Right hindlimb (tissue), 1 donor: ENCODE measurements at regions not wholly inside any gene's neighbourhood (a gene's known extent, or its start where the extent isn't known, plus 50 kb on each side); places are given as distances from the start of the nearest gene placed in this dataset.

Experiments used
- DNase-seq: peaks from one replicate; pipeline ENCODE4 v3.0.0-alpha.2; 2018

- no peak for DNase-seq
These were observed 89.0 kb upstream of the HMCN1 start for GRCh38 chr1:185645162-185645640.

GRCh38 chr1:185644531-185644930 is 89.7 kb upstream of the HMCN1 start:
- no peak for DNase-seq

DNA sequence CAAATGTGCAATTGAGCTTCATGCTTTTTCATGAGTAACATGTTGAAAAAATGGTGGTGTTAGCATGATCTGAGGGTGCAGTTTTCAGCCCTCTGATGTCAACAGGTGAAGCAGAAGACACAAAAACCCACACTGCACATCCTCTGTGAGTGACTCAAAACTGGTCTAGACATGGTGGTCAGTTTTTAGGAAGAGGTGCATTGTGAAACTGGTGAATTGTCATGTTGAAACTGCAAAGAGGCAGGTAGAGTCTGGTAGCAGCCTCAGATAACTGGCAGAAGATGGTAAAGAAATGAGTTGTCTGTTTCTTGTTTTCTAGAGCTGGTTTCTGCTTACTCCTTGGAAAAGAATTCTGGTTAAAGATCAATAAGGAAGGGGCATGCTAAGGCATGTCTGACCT is 97.3 kb upstream of the HMCN1 start:
- DNase-seq = no peak

DNA sequence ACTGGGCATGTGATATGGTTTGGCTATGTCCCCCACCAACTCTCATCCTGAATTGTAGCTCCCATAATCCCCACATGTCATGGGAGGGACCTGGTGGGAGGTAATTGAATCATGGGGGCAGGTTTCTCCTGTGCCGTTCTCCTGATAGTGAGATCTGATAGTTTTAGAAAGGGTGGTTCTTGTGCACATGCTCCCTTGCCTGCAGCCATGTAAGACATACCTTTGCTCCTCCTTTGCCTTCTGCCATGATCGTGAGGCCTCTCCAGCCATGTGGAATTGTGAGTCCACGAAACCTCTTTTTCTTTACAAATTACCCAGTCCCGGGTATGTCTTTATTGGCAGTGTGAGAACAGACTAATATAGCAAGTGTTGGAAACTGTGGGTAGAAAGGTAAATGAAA is 99.5 kb upstream of the HMCN1 start:
- no peak for DNase-seq

DNA sequence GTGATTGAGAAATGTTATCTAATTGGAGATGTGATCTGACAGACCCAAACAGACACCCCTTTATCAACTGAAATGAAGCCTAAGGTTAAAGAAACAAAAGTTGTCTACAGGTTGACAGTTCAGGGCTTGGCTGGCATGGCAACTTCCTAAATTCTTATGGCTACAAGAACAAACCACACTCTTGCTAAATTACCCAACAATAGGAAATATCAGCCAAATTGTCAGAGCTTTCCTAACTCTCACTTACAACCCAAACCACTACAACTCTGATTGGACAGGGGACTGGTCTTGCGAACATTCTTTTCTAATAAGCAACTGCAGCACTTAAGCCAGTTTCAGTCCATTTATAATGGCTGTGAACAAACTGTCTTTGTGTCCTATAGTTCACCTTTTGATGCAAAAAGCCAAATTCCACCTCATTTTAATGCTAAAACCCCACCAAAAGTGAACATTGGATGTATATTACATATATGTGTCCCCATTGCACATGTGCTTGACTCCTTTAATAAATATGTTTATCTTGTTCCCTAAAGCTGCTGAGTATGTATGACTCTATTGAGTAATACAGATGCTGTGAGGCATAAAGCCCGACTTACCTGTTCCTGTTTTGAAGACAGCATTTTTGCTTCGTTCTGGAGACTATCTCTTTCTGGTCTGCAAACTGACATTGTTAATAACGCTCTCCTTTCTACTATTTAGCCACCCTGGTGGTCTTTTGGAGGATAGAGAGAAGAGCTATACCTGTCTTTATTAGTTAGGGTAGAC is 101.3 kb upstream of the HMCN1 start:
- DNase-seq = no peak

DNA sequence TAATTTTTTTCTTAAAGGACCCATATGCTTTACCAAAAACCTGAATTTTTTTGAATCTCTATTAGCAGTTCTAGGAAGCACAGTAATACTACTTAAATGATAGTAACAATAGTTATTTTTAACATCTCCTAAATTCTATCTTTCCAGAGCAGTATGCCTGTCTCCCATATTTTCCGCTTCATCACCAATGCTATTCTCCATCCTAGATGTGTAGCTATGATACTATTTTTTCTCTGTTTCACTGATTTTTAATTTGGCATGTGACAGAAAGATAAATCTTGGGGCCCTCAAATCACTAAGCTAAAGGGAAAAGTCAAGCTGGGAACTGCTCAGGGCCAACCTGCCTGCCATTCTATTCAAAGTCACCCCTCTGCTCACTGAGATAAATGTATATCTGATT is 102.3 kb upstream of the HMCN1 start:
- no peak for DNase-seq

DNA sequence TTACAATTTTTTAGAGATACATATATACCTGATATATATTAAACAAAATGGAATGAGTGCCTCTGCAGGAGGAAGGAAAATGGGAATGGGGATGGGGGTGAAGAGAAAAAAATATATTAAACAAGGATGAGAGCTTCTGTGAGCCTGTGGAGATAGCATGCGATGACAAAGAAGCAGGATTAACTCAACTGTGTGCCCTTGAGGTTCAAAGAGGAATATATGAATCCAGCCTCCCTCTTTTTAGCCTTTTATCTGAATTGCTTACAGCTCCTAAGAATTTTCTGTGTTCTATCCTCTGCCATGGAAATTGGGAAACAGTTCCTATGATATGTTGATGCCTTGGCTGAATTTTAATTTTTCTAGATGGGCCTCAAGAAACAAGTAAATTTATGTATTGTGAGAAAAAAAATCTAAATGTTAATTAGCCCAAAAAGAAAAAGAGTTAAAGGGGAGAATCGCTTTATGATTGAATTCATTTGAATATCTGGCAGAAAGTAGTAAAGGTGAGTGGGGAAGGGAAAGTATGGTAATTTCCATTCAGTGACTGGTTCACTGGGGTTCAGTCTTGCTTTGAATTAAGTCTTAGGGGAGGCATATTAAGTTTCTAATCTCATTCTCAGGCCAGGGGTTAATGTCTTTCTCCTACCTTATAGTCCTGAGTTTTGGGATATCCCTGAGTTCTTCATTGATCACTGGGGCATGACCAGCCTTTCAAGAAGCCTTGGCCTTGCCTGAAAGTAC is 106.3 kb upstream of the HMCN1 start:
- no peak for DNase-seq

- DNase-seq = no peak
These were observed 107.0 kb upstream of the HMCN1 start for GRCh38 chr1:185627171-185627570.

DNA sequence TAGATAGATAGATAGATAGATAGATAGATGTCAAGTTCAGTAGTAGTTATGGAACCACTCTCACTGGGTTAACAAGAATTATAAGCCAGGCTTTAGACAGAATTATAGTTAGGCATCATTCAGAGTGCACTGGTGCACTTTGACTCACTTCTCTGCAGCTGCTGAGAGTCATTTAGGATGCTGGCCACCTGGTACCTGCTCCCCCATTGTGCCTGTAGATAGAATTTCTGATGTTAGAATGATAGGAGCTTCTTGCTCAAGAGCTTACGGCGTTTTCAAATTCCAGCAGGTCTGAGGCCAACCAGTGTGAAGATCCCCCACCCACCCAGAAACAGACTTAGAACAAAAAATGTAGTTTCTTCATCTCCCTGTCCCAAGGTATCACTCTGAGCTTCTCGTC is 107.8 kb upstream of the HMCN1 start:
- no peak for DNase-seq

GRCh38 chr1:185610954-185611353 is 123.2 kb upstream of the HMCN1 start:
- no peak for DNase-seq

DNA sequence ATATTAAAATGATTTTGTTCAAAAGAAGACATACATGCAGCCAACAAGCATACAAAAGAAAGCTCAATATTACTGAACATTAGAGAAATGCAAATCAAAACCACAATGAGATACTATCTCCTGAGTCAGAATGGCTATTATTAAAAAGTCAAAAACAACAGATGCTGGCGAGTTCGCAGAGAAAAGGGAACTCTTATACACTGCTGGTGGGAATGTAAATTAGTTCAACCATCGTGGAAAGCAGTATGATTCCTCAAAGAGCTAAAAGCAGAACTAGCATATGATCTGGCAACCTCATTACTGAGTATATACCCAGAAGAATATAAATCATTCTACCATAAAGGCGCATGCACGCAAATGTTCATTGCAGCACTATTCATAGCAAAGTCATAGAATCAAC is 126.0 kb upstream of the HMCN1 start:
- no peak for DNase-seq

DNA sequence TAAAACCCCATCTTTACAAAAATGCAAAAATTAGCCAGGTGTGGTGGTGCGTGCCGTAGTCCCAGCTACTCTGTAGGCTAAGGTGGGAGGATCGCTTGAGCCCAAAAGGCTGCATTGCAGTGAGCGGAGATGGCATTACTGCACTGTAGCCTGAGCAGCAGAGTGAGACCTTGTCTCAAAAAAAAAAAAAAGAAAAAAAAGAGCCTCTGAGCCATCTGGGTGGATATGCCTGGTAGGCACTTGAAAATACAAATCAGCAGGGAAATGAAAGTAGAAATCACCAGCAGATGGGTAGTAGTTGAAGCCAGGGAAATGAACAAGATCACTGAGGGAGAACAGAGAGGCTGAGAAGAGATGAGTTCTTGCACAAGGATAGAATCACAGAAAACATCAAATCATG is 131.0 kb upstream of the HMCN1 start:
- no peak for DNase-seq

DNA sequence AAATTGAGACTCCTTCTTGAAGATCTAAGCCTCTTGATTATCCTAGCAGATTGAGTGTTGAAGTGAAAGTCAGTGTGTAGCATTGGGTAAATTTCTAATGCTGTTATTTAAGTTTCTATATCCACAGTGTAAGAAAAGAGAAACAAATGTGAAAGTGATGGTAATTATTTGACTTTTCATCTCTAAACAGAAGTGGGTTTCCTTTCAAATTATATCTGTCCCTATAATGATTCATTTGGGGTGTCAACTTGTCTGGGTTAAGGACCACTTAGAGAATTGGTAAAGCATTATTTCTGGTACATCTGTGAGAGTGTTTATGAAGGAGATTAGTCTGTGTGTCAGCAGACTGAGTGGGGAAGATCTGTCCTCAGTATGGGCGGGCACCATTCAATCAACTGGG is 133.0 kb upstream of the HMCN1 start:
- no peak for DNase-seq

- DNase-seq = no peak
These were observed 133.6 kb upstream of the HMCN1 start for GRCh38 chr1:185600641-185601040.

- DNase-seq = no peak
These were observed 135.9 kb upstream of the HMCN1 start for GRCh38 chr1:185598332-185598731.

GRCh38 chr1:185595835-185596667 is 138.1 kb upstream of the HMCN1 start:
- peak; percentile 22 for DNase-seq

- no peak for DNase-seq
These were observed 139.3 kb upstream of the HMCN1 start for GRCh38 chr1:185594786-185595410.

DNA sequence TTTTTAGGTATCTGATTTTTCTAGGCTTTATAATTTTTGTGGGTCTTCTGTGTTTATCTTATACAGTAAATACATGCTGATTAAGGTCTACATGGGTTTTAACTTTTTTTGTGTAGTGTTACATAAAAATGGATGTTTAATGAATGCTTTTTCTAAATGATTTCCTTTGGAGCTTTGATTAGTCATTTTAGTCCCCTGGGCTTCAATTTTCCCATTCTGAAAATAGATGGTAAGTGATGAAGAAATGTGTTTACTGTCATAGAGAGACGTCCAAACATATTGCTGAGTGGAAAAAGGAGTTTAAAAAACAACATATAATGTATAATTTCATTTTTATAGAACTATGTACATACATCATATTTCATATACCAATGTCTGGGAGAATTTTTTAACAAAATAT is 140.9 kb upstream of the HMCN1 start:
- DNase-seq = no peak

- DNase-seq = no peak
These were observed 148.4 kb upstream of the HMCN1 start for GRCh38 chr1:185585770-185586169.

DNA sequence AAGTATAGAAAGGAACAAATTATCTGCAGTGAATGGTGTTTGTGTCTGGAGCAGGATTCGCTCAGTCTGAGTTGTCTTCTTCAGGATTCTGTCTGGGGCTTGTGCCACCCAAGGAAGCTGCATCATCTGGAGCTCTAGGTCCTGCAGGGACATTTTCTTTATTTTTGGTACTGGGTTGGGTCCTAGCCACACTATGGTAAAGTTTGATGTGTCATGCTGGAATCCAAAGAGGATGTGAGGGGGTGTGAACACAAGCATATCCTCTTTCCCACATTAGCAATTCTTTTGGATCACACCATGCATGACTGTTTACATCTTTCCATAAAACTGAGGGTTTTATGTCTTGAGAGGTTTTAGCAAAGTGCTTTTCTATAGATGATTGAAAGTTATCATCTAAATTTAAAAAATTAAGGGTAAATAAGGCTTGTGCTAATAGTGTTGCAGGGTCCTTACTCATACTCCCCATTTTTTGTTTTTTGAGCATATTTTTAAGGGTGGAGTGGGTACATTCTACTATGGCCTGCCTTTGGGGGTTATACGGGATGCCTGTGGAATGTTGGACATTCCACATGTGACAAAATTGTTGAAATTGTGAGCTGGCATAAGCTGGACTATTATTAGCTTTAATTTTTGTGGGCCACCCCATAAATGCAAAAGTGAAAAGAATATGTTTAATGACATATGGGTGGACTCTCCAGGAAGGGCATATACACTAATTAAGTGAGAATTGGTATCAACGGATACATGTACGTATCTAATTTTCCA is 152.0 kb upstream of the HMCN1 start:
- DNase-seq = no peak

GRCh38 chr1:185581020-185581419 is 153.2 kb upstream of the HMCN1 start:
- no peak for DNase-seq

- DNase-seq = no peak
These were observed 155.9 kb upstream of the HMCN1 start for GRCh38 chr1:185578293-185578692.
